ENCODE measurements at regions not wholly inside any gene's neighbourhood (a gene's known extent, or its start where the extent isn't known, plus 50 kb on each side); places are given as distances from the start of the nearest gene placed in this dataset.
"Not testable (repeated sequence)": the region's sequence is repeated elsewhere in the genome, so short reads cannot be mapped to it uniquely, and the experiment has no call there.

GRCh38 chr11:38640854-38641253 is 2042.8 kb upstream of the RAG2 start:
- Histone ChIP-seq H3K36me3 (no peaks in the 10 kb centered on the region), H3K4me3 (replicated peaks in 1 of 3) (no peak overlapping the region), H3K27ac (no peak overlapping the region), H3K27me3 (no peaks in the 10 kb centered on the region), H3K9me3 (no peaks in the 10 kb centered on the region), H3K4me1 (no peaks in the 10 kb centered on the region)
- intact Hi-C loops (cut with DNase I), result no loop called here
- DNase-seq, result no peak
- no peak for TF ChIP-seq CTCF (IDR thresholded peaks at IDR 0.05)
- TF ChIP-seq POLR2A (IDR thresholded peaks at IDR 0.05), result no peak
- WGBS, 2 donors, result 86 to 88% methylated on average over 1 of the region's 1 CpG

DNA sequence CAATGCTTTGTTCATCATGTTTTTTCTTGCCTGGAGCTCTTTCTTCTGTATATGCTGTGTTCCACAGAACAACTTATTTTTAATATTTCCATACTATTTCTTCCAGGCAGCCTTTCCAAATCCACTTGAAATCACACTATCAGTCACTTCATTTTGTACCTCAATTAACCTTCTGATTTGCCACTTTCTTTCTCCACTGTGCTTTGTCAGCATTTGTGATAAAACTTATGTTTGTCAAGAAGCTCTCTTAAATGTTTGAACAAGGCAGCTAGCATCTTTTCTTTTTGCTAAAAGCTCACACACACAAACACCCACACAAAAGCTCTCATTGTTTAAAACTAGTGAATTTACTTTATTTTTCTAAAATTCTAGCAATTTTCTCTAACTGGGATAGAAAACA is 2014.7 kb upstream of the RAG2 start:
- Histone ChIP-seq H3K36me3 (no peaks in the 10 kb centered on the region), H3K27ac (no peak overlapping the region), H3K4me1 (no peaks in the 10 kb centered on the region), H3K27me3 (no peaks in the 10 kb centered on the region), H3K9me3 (no peaks in the 10 kb centered on the region), H3K4me3 (replicated peaks in 1 of 3) (no peak overlapping the region)
- intact Hi-C loops (cut with DNase I), result no loop called here
- DNase-seq, result no peak
- TF ChIP-seq CTCF (IDR thresholded peaks at IDR 0.05) (no peak), POLR2A (IDR thresholded peaks at IDR 0.05) (no peak)

- H3K27ac ChIP-seq; DNase-seq; H3K4me3 ChIP-seq (replicated peaks in 1 of 3); H3K36me3 ChIP-seq; H3K27me3 ChIP-seq; H3K4me1 ChIP-seq; H3K9me3 ChIP-seq; intact Hi-C loops (cut with DNase I): not testable (repeated sequence)
- 92 to 94% methylated on average over 2 of the region's 2 CpGs for WGBS, 2 donors
Observed at GRCh38 chr11:38601371-38601770, 2003.3 kb upstream of the RAG2 start.

GRCh38 chr11:38598418-38598817 is 2000.4 kb upstream of the RAG2 start:
- TF ChIP-seq CTCF (IDR thresholded peaks at IDR 0.05) (no peak), POLR2A (IDR thresholded peaks at IDR 0.05) (no peak)
- Histone ChIP-seq H3K4me1 (no peaks in the 10 kb centered on the region), H3K27ac (no peak overlapping the region), H3K9me3 (no peaks in the 10 kb centered on the region), H3K4me3 (replicated peaks in 1 of 3) (no peak overlapping the region), H3K27me3 (no peaks in the 10 kb centered on the region), H3K36me3 (no peaks in the 10 kb centered on the region)
- 41 to 51% methylated on average over 6 of the region's 6 CpGs for WGBS, 2 donors
- DNase-seq, result no peak
- intact Hi-C loops (cut with DNase I), result no loop called here

DNA sequence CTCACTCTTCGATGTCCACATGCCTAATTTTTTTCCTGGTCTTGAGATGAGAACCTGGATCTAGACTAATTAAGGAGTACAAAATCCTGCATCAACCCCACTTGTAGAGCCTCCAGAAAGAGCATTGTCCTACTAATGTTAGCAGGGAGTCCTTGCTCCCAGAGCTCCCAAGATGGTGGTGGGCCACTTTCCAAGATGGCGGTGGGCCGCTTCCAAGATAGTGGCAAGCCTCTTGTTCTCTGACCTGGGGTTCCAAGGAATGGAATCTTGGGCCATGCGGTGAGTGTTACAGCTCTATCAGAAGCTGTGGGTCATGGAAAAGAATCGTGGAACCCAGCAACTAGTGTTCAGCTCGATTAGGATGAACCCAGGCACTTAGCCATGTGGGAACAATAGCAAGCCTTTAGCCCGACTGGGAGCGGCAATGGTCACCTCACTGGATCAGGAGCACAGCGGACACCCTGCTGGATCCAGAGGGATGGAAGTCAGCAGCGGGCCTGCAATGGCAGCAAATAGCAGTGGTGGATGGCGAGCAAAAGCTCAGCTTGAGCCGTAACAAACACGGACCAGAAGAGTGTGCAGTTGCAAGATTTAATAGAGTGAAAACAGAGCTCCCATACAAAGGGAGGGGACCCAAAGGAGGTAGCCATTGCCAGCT is 1997.5 kb upstream of the RAG2 start:
- DNase-seq; H3K9me3 ChIP-seq; H3K4me3 ChIP-seq (replicated peaks in 1 of 3); intact Hi-C loops (cut with DNase I); H3K27ac ChIP-seq; H3K36me3 ChIP-seq; H3K4me1 ChIP-seq; H3K27me3 ChIP-seq: not testable (repeated sequence)
- WGBS, 2 donors, result 90 to 95% methylated on average over 13 of the region's 13 CpGs

DNA sequence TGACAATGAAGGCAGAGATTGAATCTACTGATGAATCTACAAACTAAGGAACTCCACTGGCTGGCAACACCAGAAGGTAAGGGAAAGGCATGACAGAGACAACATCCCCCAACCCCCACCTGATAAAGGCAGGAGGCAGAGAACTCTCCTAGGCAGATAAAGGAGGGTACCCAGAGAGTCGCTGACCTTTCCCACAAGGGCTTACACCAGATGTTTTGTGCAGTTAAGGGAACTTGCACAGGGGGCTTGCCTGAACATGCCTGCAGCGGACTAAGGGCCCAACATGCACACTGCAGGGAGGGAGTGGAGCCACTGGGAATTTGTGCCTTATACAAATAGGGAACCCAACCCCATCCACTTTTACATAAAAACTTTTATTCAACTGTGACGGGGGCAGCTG is 1996.9 kb upstream of the RAG2 start:
- WGBS, 2 donors, result 88 to 94% methylated on average over 3 of the region's 3 CpGs
- TF ChIP-seq CTCF (IDR thresholded peaks at IDR 0.05), result no peak
- TF ChIP-seq POLR2A (IDR thresholded peaks at IDR 0.05), result no peak
- DNase-seq, result no peak

More for the DNA sequence above, 1996.9 kb upstream of the RAG2 start:
- Histone ChIP-seq H3K36me3 (no peaks in the 10 kb centered on the region), H3K4me1 (no peaks in the 10 kb centered on the region), H3K27ac (no peak overlapping the region), H3K9me3 (no peaks in the 10 kb centered on the region), H3K4me3 (replicated peaks in 1 of 3) (no peak overlapping the region), H3K27me3 (no peaks in the 10 kb centered on the region)
- intact Hi-C loops (cut with DNase I), result no loop called here
